ENCODE measurements at regions not wholly inside any gene's neighbourhood (a gene's known extent, or its start where the extent isn't known, plus 50 kb on each side); places are given as distances from the start of the nearest gene placed in this dataset.
"Not testable (repeated sequence)": the region's sequence is repeated elsewhere in the genome, so short reads cannot be mapped to it uniquely, and the experiment has no call there.

- no peak for FAIRE-seq
Observed at GRCh38 chrX:128582036-128582435, 529.8 kb upstream of the ACTRT1 start.

- no peak for FAIRE-seq
Observed at GRCh38 chrX:128581615-128582014, 529.4 kb upstream of the ACTRT1 start.

GRCh38 chrX:128543114-128543513 is 490.9 kb upstream of the ACTRT1 start:
- FAIRE-seq = no peak

GRCh38 chrX:128518508-128518907 is 466.3 kb upstream of the ACTRT1 start:
- no peak for FAIRE-seq

GRCh38 chrX:128517691-128518090 is 465.5 kb upstream of the ACTRT1 start:
- FAIRE-seq = no peak

GRCh38 chrX:128504496-128504895 is 452.3 kb upstream of the ACTRT1 start:
- FAIRE-seq = no peak

- FAIRE-seq = no peak
Observed at GRCh38 chrX:128464116-128464515, 411.9 kb upstream of the ACTRT1 start.

- FAIRE-seq = no peak
Observed at GRCh38 chrX:128460835-128461234, 408.6 kb upstream of the ACTRT1 start.

- FAIRE-seq = no peak
Observed at GRCh38 chrX:128458888-128459287, 406.7 kb upstream of the ACTRT1 start.

- no peak for FAIRE-seq
Observed at GRCh38 chrX:128457674-128458073, 405.5 kb upstream of the ACTRT1 start.

- FAIRE-seq = no peak
Observed at GRCh38 chrX:128439159-128439558, 387.0 kb upstream of the ACTRT1 start.

- FAIRE-seq = no peak
Observed at GRCh38 chrX:128438082-128438481, 385.9 kb upstream of the ACTRT1 start.

GRCh38 chrX:128436397-128437103 is 384.3 kb upstream of the ACTRT1 start:
- FAIRE-seq = no peak

GRCh38 chrX:128425546-128425945 is 373.3 kb upstream of the ACTRT1 start:
- FAIRE-seq = no peak

GRCh38 chrX:128408842-128409241 is 356.6 kb upstream of the ACTRT1 start:
- FAIRE-seq = no peak

- no peak for FAIRE-seq
Observed at GRCh38 chrX:128396601-128397000, 344.4 kb upstream of the ACTRT1 start.

- not testable (repeated sequence) for FAIRE-seq
Observed at GRCh38 chrX:128383846-128384245, 331.6 kb upstream of the ACTRT1 start.

- no peak for FAIRE-seq
Observed at GRCh38 chrX:128365492-128365891, 313.3 kb upstream of the ACTRT1 start.

- no peak for FAIRE-seq
Observed at GRCh38 chrX:128335671-128336070, 283.5 kb upstream of the ACTRT1 start.

- FAIRE-seq = no peak
Observed at GRCh38 chrX:128334821-128335220, 282.6 kb upstream of the ACTRT1 start.

- no peak for FAIRE-seq
Observed at GRCh38 chrX:128310912-128311311, 258.7 kb upstream of the ACTRT1 start.

GRCh38 chrX:128309311-128309710 is 257.1 kb upstream of the ACTRT1 start:
- FAIRE-seq = no peak

- FAIRE-seq = no peak
Observed at GRCh38 chrX:128294198-128294597, 242.0 kb upstream of the ACTRT1 start.

GRCh38 chrX:128287693-128288092 is 235.5 kb upstream of the ACTRT1 start:
- FAIRE-seq = no peak

- no peak for FAIRE-seq
Observed at GRCh38 chrX:128250621-128251020, 198.4 kb upstream of the ACTRT1 start.

Measured in TTC549 (cell line).